SK-N-SH treated with all-trans-retinoic acid at 6 μM for 48 hours (cell line): ENCODE measurements at regions not wholly inside any gene's neighbourhood (a gene's known extent, or its start where the extent isn't known, plus 50 kb on each side); places are given as distances from the start of the nearest gene placed in this dataset.
"Not testable (repeated sequence)": the region's sequence is repeated elsewhere in the genome, so short reads cannot be mapped to it uniquely, and the experiment has no call there.

Experiments used
- ATAC-seq: fragments of 200-7000 bp; cut with Tn5 transposase; 3 replicates; pipeline ENCODE4 v1.9.1; 2020; ENCODE audit warnings: mild to moderate bottlenecking, moderate library complexity
- BACH2 ChIP-seq: fragments of 250-450 bp; sonication (Bioruptor Pico); IDR thresholded peaks from 2 replicates; pipeline ENCODE4 v1.9.0; 2021; ENCODE audit warnings: mild to moderate bottlenecking, borderline replicate concordance
- CREB5 ChIP-seq: fragments of 250-450 bp; sonication (Bioruptor Pico); IDR thresholded peaks from 2 replicates; pipeline ENCODE4 v1.5.1; 2020; ENCODE audit warnings: low read depth, mild to moderate bottlenecking, moderate library complexity
- ESRRG ChIP-seq: fragments of 250-450 bp; sonication (Bioruptor Pico); IDR thresholded peaks from 2 replicates; pipeline ENCODE4 v1.6.1; 2021; ENCODE audit warnings: mild to moderate bottlenecking
- GLIS3 ChIP-seq: fragments of 250-450 bp; sonication (Bioruptor Pico); IDR thresholded peaks from 2 replicates; pipeline ENCODE4 v1.5.0; 2020; ENCODE audit warnings: mild to moderate bottlenecking, moderate library complexity
- ISL1 ChIP-seq: fragments of 250-450 bp; sonication (Bioruptor Pico); IDR thresholded peaks from 2 replicates; pipeline ENCODE4 v2.1.2; 2022; ENCODE audit warnings: mild to moderate bottlenecking, moderate library complexity
- OSR1 ChIP-seq: fragments of 250-450 bp; sonication (Bioruptor Pico); IDR thresholded peaks from 2 replicates; pipeline ENCODE4 v1.8.0; 2022; ENCODE audit warnings: moderate library complexity, mild to moderate bottlenecking, inconsistent platforms
- PATZ1 ChIP-seq: fragments of 250-450 bp; sonication (Bioruptor Pico); IDR thresholded peaks from 2 replicates; pipeline ENCODE4 v1.8.0; 2020; ENCODE audit warnings: mild to moderate bottlenecking, moderate library complexity, borderline replicate concordance
- POU6F1 ChIP-seq: fragments of 250-450 bp; sonication (Bioruptor Pico); IDR thresholded peaks from 2 replicates; pipeline ENCODE4 v1.8.0; 2021; ENCODE audit warnings: low read depth, mild to moderate bottlenecking, moderate library complexity, borderline replicate concordance
- RARB ChIP-seq: fragments of 250-450 bp; sonication (Bioruptor Pico); IDR thresholded peaks from 2 replicates; pipeline ENCODE4 v1.8.0; 2021; ENCODE audit warnings: mild to moderate bottlenecking, moderate library complexity
- SNAI2 ChIP-seq: fragments of 250-450 bp; sonication (Bioruptor Pico); IDR thresholded peaks from 2 replicates; pipeline ENCODE4 v1.5.0; 2020; ENCODE audit warnings: mild to moderate bottlenecking, moderate library complexity
- TOX ChIP-seq: fragments of 250-450 bp; sonication (Bioruptor Pico); IDR thresholded peaks from 2 replicates; pipeline ENCODE4 v1.8.0; 2021; ENCODE audit warnings: mild to moderate bottlenecking, moderate library complexity, borderline replicate concordance
- ZC3H10 ChIP-seq: fragments of 250-450 bp; sonication (Bioruptor Pico); IDR thresholded peaks from 2 replicates; pipeline ENCODE4 v1.5.1; 2021; ENCODE audit warnings: mild to moderate bottlenecking, moderate library complexity
- ZFP30 ChIP-seq: fragments of 450-650 bp; formaldehyde crosslinking; IDR thresholded peaks from 2 replicates; pipeline ENCODE4 v1.5.0; 2022; ENCODE audit warnings: mild to moderate bottlenecking, moderate library complexity
- ZNF8 ChIP-seq: fragments of 450-650 bp; formaldehyde crosslinking; IDR thresholded peaks from 2 replicates; pipeline ENCODE4 v1.5.0; 2020; ENCODE audit warnings: mild to moderate bottlenecking, moderate library complexity
- TF ChIP-seq, protein P1 (sequence below): fragments of 250-450 bp; sonication (Bioruptor Pico); IDR thresholded peaks from 2 replicates; pipeline ENCODE4 v1.5.1; 2021; ENCODE audit warnings: mild to moderate bottlenecking, moderate library complexity

DNA sequence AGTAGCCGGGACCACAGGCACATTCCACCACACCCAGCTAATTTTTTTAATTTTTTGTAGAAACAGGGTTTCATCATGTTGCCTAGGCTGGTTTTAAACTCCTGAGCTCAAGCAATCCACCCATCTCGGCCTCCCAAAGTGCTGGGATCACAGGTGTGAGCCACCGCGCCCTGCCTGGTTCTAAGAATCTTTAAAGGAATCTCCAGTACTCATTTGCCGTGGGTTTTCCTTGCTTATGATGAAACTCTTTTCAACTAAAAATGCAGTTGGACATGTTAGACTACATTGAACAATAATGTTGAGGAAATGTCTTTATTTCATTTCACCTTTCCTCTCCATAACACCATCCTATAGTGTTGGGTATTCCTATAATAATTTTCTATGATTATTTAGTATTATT lies 121.6 kb downstream of the ZNF281 start:
- TF ChIP-seq OSR1 (no peak), ISL1 (CRISPR knock-in tag) (no peak), SNAI2 (CRISPR knock-in tag) (no peak), GLIS3 (no peak), ZNF8 (no peak), CREB5 (CRISPR knock-in tag) (no peak), TOX (CRISPR knock-in tag) (no peak), ESRRG (CRISPR knock-in tag) (no peak)
- TF ChIP-seq, all 23 proteins: peak for 0
- ATAC-seq = no peak

DNA sequence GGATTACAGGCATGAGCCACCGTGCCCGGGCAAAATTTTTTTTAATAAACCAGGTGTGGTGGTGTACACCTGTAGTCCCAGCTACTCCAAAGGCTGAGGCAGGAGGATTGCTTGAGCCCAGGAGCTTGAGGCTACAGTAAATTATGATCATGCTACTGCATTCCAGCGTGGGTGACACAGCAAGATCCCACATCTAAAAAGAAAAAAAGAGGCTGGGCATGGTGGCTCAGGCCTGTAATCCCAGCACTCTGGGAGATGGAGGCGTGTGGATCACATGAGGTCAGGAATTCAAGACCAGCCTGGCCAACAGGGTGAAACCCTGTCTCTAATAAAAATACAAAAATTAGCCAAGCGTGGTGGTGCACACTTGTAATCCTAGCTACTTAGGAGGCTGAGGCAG lies 125.6 kb downstream of the ZNF281 start:
- ATAC-seq = not testable (repeated sequence)

- TF ChIP-seq BACH2 (CRISPR knock-in tag) (no peak), PATZ1 (no peak), ZC3H10 (CRISPR knock-in tag) (no peak), RARB (no peak), TOX (CRISPR knock-in tag) (no peak), ZFP30 (CRISPR knock-in tag) (no peak), CREB5 (CRISPR knock-in tag) (no peak), ZNF8 (no peak)
- TF ChIP-seq, protein P1, sequence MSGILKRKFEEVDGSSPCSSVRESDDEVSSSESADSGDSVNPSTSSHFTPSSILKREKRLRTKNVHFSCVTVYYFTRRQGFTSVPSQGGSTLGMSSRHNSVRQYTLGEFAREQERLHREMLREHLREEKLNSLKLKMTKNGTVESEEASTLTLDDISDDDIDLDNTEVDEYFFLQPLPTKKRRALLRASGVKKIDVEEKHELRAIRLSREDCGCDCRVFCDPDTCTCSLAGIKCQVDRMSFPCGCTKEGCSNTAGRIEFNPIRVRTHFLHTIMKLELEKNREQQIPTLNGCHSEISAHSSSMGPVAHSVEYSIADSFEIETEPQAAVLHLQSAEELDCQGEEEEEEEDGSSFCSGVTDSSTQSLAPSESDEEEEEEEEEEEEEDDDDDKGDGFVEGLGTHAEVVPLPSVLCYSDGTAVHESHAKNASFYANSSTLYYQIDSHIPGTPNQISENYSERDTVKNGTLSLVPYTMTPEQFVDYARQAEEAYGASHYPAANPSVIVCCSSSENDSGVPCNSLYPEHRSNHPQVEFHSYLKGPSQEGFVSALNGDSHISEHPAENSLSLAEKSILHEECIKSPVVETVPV = no peak
- no peak for ATAC-seq
These were observed 127.2 kb downstream of the ZNF281 start for GRCh38 chr1:200282497-200283122.

- TF ChIP-seq GLIS3 = no peak
- no peak for TF ChIP-seq ZC3H10 (CRISPR knock-in tag)
- TF ChIP-seq TOX (CRISPR knock-in tag) = no peak
- TF ChIP-seq PATZ1 = no peak
- no peak for TF ChIP-seq BACH2 (CRISPR knock-in tag)
- no peak for TF ChIP-seq SNAI2 (CRISPR knock-in tag)
- no peak for TF ChIP-seq POU6F1
- ATAC-seq = no peak
These were observed 128.5 kb downstream of the ZNF281 start for GRCh38 chr1:200281201-200281835.
